HCT116 (cell line): ENCODE measurements at regions not wholly inside any gene's neighbourhood (a gene's known extent, or its start where the extent isn't known, plus 50 kb on each side); places are given as distances from the start of the nearest gene placed in this dataset.

Experiments
- ATAC-seq: fragments of 200-7000 bp; cut with Tn5 transposase; 2 replicates; pipeline ENCODE4 v1.9.1; 2020; ENCODE audit warnings: mild to moderate bottlenecking, moderate library complexity
- BruUV-seq: library from RNA; stranded (reverse); fragments of 400-500 nt; replicated peaks from 2 replicates; lab custom pipeline; 2021; lab: Mats Ljungman, UMichigan
- CTCF ChIA-PET: fragments of 300-600 bp; sonication (Branson Sonifier 250); formaldehyde crosslinking; loops from one replicate; lab custom pipeline; 2021; ENCODE audit warnings: antibody characterized with exemption; lab: Charles Lee
- POLR2A ChIA-PET: fragments of 300-600, 350-600 bp; sonication (Branson Sonifier 250); formaldehyde crosslinking; loops from one replicate; lab custom pipeline; 2021; ENCODE audit warnings: antibody characterized with exemption; lab: Charles Lee
- RAD21 ChIA-PET, 2 experiments: fragments of 300-600 bp; sonication (Branson Sonifier 250); formaldehyde crosslinking; loops; one replicate each; lab custom pipeline; 2023; ENCODE audit warnings: low total read pairs in 2 of 2; ENCODE audit not compliant: uncharacterized antibody in 2 of 2, unreplicated experiment in 2 of 2, low non-redundant PET in 1 of 2; lab: Charles Lee
- DNase-seq: peaks from one replicate; pipeline ENCODE4 v3.0.0-alpha.2; 2010; ENCODE audit warnings: low read depth, low spot score
- H2AFZ ChIP-seq: fragments of 200-600 bp; shearing (Covaris generic), sonication (generic); 2 replicates; pipeline ENCODE4 v1.6.1; 2017; ENCODE audit warnings: low read depth, mixed run types, mixed read lengths, antibody characterized with exemption, low read length; ENCODE audit not compliant: poor library complexity, severe bottlenecking
- H3K27ac ChIP-seq: 2 replicates; pipeline ENCODE4 v1.5.1; 2012; ENCODE audit warnings: low read depth, low read length
- H3K27me3 ChIP-seq: fragments of 200-600 bp; sonication (generic); 2 replicates; pipeline ENCODE4 v1.6.1; 2016; ENCODE audit warnings: mixed run types, low read length, mixed read lengths; ENCODE audit not compliant: insufficient read depth
- H3K36me3 ChIP-seq, 2 experiments: fragments of 200-500 bp in 1 of 2; fragments of 200-600 bp in 1 of 2; sonication (Bioruptor generic) in 1 of 2; sonication (generic) in 1 of 2; 2 replicates each; pipeline versions ENCODE4 v1.5.1 to v1.6.1; 2014 to 2016; ENCODE audit warnings: low read length in 2 of 2, inconsistent platforms in 1 of 2, mixed read lengths in 1 of 2, mixed run types in 1 of 2; ENCODE audit not compliant: insufficient read depth in 2 of 2, control insufficient read depth in 1 of 2
- H3K4me1 ChIP-seq, 2 experiments: fragments of 200-600 bp in 1 of 2; sonication (generic) in 1 of 2; 2 replicates each; pipeline versions ENCODE4 v1.5.1 to v1.6.1; 2012 to 2017; ENCODE audit warnings: low read length in 2 of 2, inconsistent platforms in 1 of 2, mild to moderate bottlenecking in 1 of 2, mixed read lengths in 1 of 2, mixed run types in 1 of 2, moderate library complexity in 1 of 2; ENCODE audit not compliant: insufficient read depth in 2 of 2, control insufficient read depth in 1 of 2
- H3K4me2 ChIP-seq: fragments of 200-600 bp; sonication (generic); 2 replicates; pipeline ENCODE4 v1.6.1; 2017; ENCODE audit warnings: mixed run types, low read length, mixed read lengths
- H3K4me3 ChIP-seq, 2 experiments: fragments of 200-600 bp in 1 of 2; sonication (generic) in 1 of 2; replicated peaks in 1 of 2; 2 replicates each; pipeline ENCODE4 v1.5.1; 2011 to 2016; ENCODE audit warnings: low read length in 2 of 2, control low read depth in 1 of 2, low read depth in 1 of 2, mild to moderate bottlenecking in 1 of 2, mixed read lengths in 1 of 2, mixed run types in 1 of 2
- H3K79me2 ChIP-seq: fragments of 200-600 bp; sonication (generic); 2 replicates; pipeline ENCODE4 v1.6.1; 2017; ENCODE audit warnings: mild to moderate bottlenecking, mixed run types, low read length, moderate library complexity, mixed read lengths; ENCODE audit not compliant: insufficient read depth
- H3K9ac ChIP-seq: fragments of 200-600 bp; sonication (generic); 2 replicates; pipeline ENCODE4 v1.6.1; 2016; ENCODE audit warnings: low read length, mixed read lengths
- H3K9me2 ChIP-seq: fragments of 200-600 bp; sonication (generic), shearing (Covaris generic); 2 replicates; pipeline ENCODE4 v1.6.1; 2017; ENCODE audit warnings: mixed run types, mild to moderate bottlenecking, moderate library complexity; ENCODE audit not compliant: insufficient read depth
- H3K9me3 ChIP-seq, 2 experiments: fragments of 200-500 bp in 1 of 2; fragments of 200-600 bp in 1 of 2; sonication (Bioruptor generic) in 1 of 2; sonication (generic) in 1 of 2; 2 replicates each; pipeline ENCODE4 v1.6.1; 2014 to 2017; ENCODE audit warnings: low read length in 2 of 2, mixed read lengths in 2 of 2, inconsistent platforms in 1 of 2, low read depth in 1 of 2, mild to moderate bottlenecking in 1 of 2, mixed run types in 1 of 2, moderate library complexity in 1 of 2; ENCODE audit not compliant: control insufficient read depth in 1 of 2, insufficient read depth in 1 of 2
- H4K20me1 ChIP-seq: fragments of 200-600 bp; sonication (generic), shearing (Covaris generic); 2 replicates; pipeline ENCODE4 v1.6.1; 2017; ENCODE audit warnings: mixed run types, mild to moderate bottlenecking, moderate library complexity; ENCODE audit not compliant: insufficient read depth
- ATF3 ChIP-seq: IDR thresholded peaks from 2 replicates; pipeline ENCODE4 v1.6.1; 2012
- CBX3 ChIP-seq: IDR thresholded peaks from 2 replicates; pipeline ENCODE4 v1.6.1; 2012; ENCODE audit warnings: low read depth
- CEBPB ChIP-seq: IDR thresholded peaks from 2 replicates; pipeline ENCODE4 v1.6.1; 2012; ENCODE audit warnings: low read depth
- ELF1 ChIP-seq: IDR thresholded peaks from 2 replicates; pipeline ENCODE4 v1.6.1; 2012; ENCODE audit warnings: low read depth, borderline replicate concordance
- EZH2phosphoT487 ChIP-seq: fragments of 200-600 bp; IDR thresholded peaks from 2 replicates; pipeline ENCODE4 v1.6.1; 2018; ENCODE audit warnings: antibody characterized with exemption, borderline replicate concordance
- RAD21 ChIP-seq: IDR thresholded peaks from 2 replicates; pipeline ENCODE4 v1.6.1; 2012; ENCODE audit warnings: low read depth, mild to moderate bottlenecking
- SIN3A ChIP-seq: IDR thresholded peaks from 2 replicates; pipeline ENCODE4 v1.6.1; 2012; ENCODE audit warnings: low read depth
- SP1 ChIP-seq: IDR thresholded peaks from 2 replicates; pipeline ENCODE4 v1.6.1; 2012; ENCODE audit warnings: low read depth
- SRF ChIP-seq: IDR thresholded peaks from 2 replicates; pipeline ENCODE4 v1.6.1; 2012; ENCODE audit warnings: low read depth
- TCF7L2 ChIP-seq: IDR thresholded peaks from 2 replicates; pipeline ENCODE4 v1.7.0; 2011; ENCODE audit warnings: borderline replicate concordance, inconsistent platforms; ENCODE audit not compliant: insufficient read depth, insufficient read length; ENCODE audit errors: extremely low read depth
- YY1 ChIP-seq: IDR thresholded peaks from 2 replicates; pipeline ENCODE4 v1.6.1; 2011; ENCODE audit warnings: low read length, low read depth, moderate library complexity, mild to moderate bottlenecking; ENCODE audit not compliant: insufficient replicate concordance; ENCODE audit errors: extremely low read depth
- intact Hi-C: fragments of 100-400 bp; cut with micrococcal nuclease; formaldehyde crosslinking; loops from 2 replicates; pipeline ENCODE4 v1.10.0; 2022
- TF ChIP-seq, protein P1 (sequence below): IDR thresholded peaks from 2 replicates; pipeline ENCODE4 v1.6.1; 2012

- CTCF ChIA-PET, result no interaction called here
- Histone ChIP-seq H3K4me3 (no peak overlapping the region), H3K27me3 (no peaks in the 10 kb centered on the region), H4K20me1 (no peaks in the 10 kb centered on the region), H3K36me3 (no peaks in the 10 kb centered on the region), H3K27ac (no peak overlapping the region), H3K9me3 (peaks cover 4 to 22% of the 10 kb centered on the region in 2 experiments; a peak in 2 of 4 replicates), H3K4me1 (no peaks in the 10 kb centered on the region), H2AFZ (no peak overlapping the region), H3K4me2 (no peak overlapping the region), H3K9ac (no peak overlapping the region), H3K9me2 (no peaks in the 10 kb centered on the region), H3K79me2 (no peaks in the 10 kb centered on the region)
- intact Hi-C loops, result no loop called here
- BruUV-seq, result no TSS peak
- RAD21 ChIA-PET, result no interaction called here
- no peak for ATAC-seq
- no peak for TF ChIP-seq SRF
- no peak for TF ChIP-seq CBX3
- TF ChIP-seq RAD21, result no peak
- TF ChIP-seq YY1, result no peak
- TF ChIP-seq TCF7L2, result no peak
- no peak for TF ChIP-seq ATF3
- POLR2A ChIA-PET, result no interaction called here
- DNase-seq, result no peak
These were observed 466.3 kb downstream of the PCDH17 start for GRCh38 chr13:58097831-58098230.

DNA sequence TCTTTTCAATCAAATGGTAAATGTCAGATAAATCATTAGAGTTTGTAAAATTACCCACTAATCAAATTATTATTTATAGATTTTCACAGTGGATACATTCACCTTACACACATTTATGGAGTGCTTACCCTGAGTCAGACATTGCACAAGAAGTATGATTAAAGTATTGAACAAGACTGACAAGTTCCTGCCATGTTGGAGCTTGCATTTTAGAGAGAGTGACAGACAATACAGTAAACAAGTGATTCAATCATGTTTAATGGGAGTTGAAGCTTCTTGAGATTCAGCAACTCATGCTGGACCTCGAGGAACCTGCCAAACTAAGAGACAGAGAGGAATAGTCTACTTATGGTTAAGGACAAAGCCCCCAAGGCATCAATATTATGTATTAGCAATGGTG is 487.8 kb downstream of the PCDH17 start:
- Histone ChIP-seq H3K79me2 (no peaks in the 10 kb centered on the region), H3K9me2 (no peaks in the 10 kb centered on the region), H3K27ac (no peak overlapping the region), H3K9ac (no peak overlapping the region), H3K4me3 (no peak overlapping the region), H3K27me3 (no peaks in the 10 kb centered on the region), H3K4me1 (no peaks in the 10 kb centered on the region), H3K4me2 (no peak overlapping the region), H4K20me1 (no peaks in the 10 kb centered on the region), H3K36me3 (no peaks in the 10 kb centered on the region), H3K9me3 (peaks cover 13 to 19% of the 10 kb centered on the region in 2 experiments; a peak in 2 of 4 replicates), H2AFZ (no peak overlapping the region)
- POLR2A ChIA-PET, result no interaction called here
- no peak for TF ChIP-seq SIN3A
- TF ChIP-seq SP1, result no peak
- TF ChIP-seq RAD21, result no peak
- TF ChIP-seq SRF, result no peak
- TF ChIP-seq TCF7L2, result no peak
- TF ChIP-seq ELF1, result no peak
- TF ChIP-seq, protein P1, sequence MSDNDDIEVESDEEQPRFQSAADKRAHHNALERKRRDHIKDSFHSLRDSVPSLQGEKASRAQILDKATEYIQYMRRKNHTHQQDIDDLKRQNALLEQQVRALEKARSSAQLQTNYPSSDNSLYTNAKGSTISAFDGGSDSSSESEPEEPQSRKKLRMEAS, result no peak
- no peak for TF ChIP-seq EZH2phosphoT487
- no peak for TF ChIP-seq CEBPB
- CTCF ChIA-PET, result no interaction called here
- intact Hi-C loops, result no loop called here
- DNase-seq (no peak), ATAC-seq (no peak)
- RAD21 ChIA-PET, result no interaction called here
- BruUV-seq, result no TSS peak
